ENCODE measurements at regions not wholly inside any gene's neighbourhood (a gene's known extent, or its start where the extent isn't known, plus 50 kb on each side); places are given as distances from the start of the nearest gene placed in this dataset.

DNA sequence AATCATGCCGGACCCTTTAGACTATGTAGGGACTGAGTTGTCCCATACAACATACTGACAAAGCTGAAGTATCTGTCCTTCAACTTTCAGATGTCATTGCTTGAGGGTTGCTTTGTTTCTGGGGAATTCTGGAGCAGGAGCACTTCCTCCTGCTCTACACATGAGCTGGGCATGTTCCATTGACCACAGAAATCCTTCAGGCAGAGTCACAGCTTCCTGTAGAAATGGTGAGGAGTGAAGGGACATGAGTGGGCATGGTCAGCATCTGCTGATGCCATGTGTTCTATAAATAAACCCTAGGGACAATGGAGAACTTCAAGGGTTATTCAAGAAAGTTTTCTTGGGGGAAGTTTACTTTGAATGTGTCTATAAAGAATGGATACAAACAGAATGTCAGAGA is 296.6 kb upstream of the FBXL7 start:
- TF ChIP-seq EZH2 (IDR thresholded peaks at IDR 0.05; ENCODE audit: insufficient read depth, poor library complexity, severe bottlenecking) (no peak), EZH2phosphoT487 (IDR thresholded peaks at IDR 0.05; ENCODE audit: insufficient read depth, low read depth) (no peak)
